ENCODE measurements at regions not wholly inside any gene's neighbourhood (a gene's known extent, or its start where the extent isn't known, plus 50 kb on each side); places are given as distances from the start of the nearest gene placed in this dataset.

- TF ChIP-seq, protein P1, sequence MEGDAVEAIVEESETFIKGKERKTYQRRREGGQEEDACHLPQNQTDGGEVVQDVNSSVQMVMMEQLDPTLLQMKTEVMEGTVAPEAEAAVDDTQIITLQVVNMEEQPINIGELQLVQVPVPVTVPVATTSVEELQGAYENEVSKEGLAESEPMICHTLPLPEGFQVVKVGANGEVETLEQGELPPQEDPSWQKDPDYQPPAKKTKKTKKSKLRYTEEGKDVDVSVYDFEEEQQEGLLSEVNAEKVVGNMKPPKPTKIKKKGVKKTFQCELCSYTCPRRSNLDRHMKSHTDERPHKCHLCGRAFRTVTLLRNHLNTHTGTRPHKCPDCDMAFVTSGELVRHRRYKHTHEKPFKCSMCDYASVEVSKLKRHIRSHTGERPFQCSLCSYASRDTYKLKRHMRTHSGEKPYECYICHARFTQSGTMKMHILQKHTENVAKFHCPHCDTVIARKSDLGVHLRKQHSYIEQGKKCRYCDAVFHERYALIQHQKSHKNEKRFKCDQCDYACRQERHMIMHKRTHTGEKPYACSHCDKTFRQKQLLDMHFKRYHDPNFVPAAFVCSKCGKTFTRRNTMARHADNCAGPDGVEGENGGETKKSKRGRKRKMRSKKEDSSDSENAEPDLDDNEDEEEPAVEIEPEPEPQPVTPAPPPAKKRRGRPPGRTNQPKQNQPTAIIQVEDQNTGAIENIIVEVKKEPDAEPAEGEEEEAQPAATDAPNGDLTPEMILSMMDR (IDR thresholded peaks at IDR 0.05) = no peak
- TF ChIP-seq POLR2AphosphoS5 (IDR thresholded peaks at IDR 0.05) = no peak
- no peak for TF ChIP-seq EP300 (IDR thresholded peaks at IDR 0.05)
- no peak for TF ChIP-seq POLR2A (IDR thresholded peaks at IDR 0.05)
These were observed 296.0 kb upstream of the COL8A1 start for GRCh38 chr3:99342383-99342782.

All from upper lobe of left lung (tissue), 4 donors.